Upper lobe of left lung (tissue), 6 donors: ENCODE measurements at regions not wholly inside any gene's neighbourhood (a gene's known extent, or its start where the extent isn't known, plus 50 kb on each side); places are given as distances from the start of the nearest gene placed in this dataset.

Experiments used
- ATAC-seq, 2 donors: fragments of 200-7000 bp; cut with Tn5 transposase; one replicate each; pipeline ENCODE4 v1.9.1; 2022; ENCODE audit warnings: mild to moderate bottlenecking in 2 of 2, moderate library complexity in 2 of 2; ENCODE audit not compliant: low FRiP score in 2 of 2
- DNase-seq, 2 donors: peaks; one replicate each; pipeline ENCODE4 v3.0.0-alpha.2; 2019 to 2020
- H3K27ac ChIP-seq, 4 donors: fragments of 200-600 bp; sonication (generic); one replicate each; pipeline ENCODE4 v1.5.1; 2016 to 2019
- H3K27me3 ChIP-seq, 4 donors: fragments of 200-600 bp; sonication (generic); one replicate each; pipeline ENCODE4 v1.5.1; 2017 to 2019
- H3K36me3 ChIP-seq, 4 donors: fragments of 200-600 bp; sonication (generic); one replicate each; pipeline ENCODE4 v1.5.1; 2016 to 2019
- H3K4me1 ChIP-seq, 4 donors: fragments of 200-600 bp; sonication (generic); one replicate each; pipeline ENCODE4 v1.5.1; 2018 to 2019
- H3K4me3 ChIP-seq, 4 donors: fragments of 200-600 bp; sonication (generic); one replicate each; pipeline ENCODE4 v1.5.1; 2017 to 2019; ENCODE audit warnings: mild to moderate bottlenecking in 2 of 4, moderate library complexity in 1 of 4
- H3K9me3 ChIP-seq, 4 donors: fragments of 200-600 bp; sonication (generic); one replicate each; pipeline ENCODE4 v1.5.1; 2018 to 2019
- EP300 ChIP-seq, 4 donors: sonication (generic); formaldehyde crosslinking; IDR thresholded peaks; one replicate each; pipeline ENCODE4 v1.5.1; 2017; ENCODE audit warnings: antibody characterized with exemption in 4 of 4, control low read depth in 2 of 4
- POLR2A ChIP-seq, 4 donors: fragments of 450-650 bp; IDR thresholded peaks; one replicate each; pipeline ENCODE4 v1.5.1; 2016 to 2017; ENCODE audit warnings: antibody characterized with exemption in 4 of 4, mild to moderate bottlenecking in 2 of 4
- POLR2AphosphoS5 ChIP-seq, 2 donors: sonication (generic); formaldehyde crosslinking; IDR thresholded peaks; one replicate each; pipeline ENCODE4 v1.5.1; 2017; ENCODE audit warnings: antibody characterized with exemption in 2 of 2
- WGBS, 2 donors: methylation state at CpG; one replicate each; pipeline ENCODE4 v1.1.5; 2017 to 2018; 5-methylcytosine and 5-hydroxymethylcytosine counted together
- TF ChIP-seq, protein P1 (sequence below), 6 experiments: fragments of 450-650 bp in 4 of 6; fragments of 200-600 bp in 2 of 6; sonication (generic) in 2 of 6; IDR thresholded peaks; one replicate each; pipeline ENCODE4 v1.5.1; 2016 to 2019; ENCODE audit warnings: antibody characterized with exemption in 6 of 6
- donor health status: DM: no; HTN: no; CAD: no; lungs with moderate emphysema.
- donor health status: DM: no; HTN: yes; CAD: no; lungs with severe emphysema.

GRCh38 chr7:46942574-46942973 is 639.3 kb downstream of the TNS3 start:
- ATAC-seq, result no peak
- H3K4me1 ChIP-seq, result no peaks in the 10 kb centered on the region
- DNase-seq, result no peak
- TF ChIP-seq POLR2AphosphoS5 (IDR thresholded peaks at IDR 0.05), result no peak
- TF ChIP-seq, protein P1, sequence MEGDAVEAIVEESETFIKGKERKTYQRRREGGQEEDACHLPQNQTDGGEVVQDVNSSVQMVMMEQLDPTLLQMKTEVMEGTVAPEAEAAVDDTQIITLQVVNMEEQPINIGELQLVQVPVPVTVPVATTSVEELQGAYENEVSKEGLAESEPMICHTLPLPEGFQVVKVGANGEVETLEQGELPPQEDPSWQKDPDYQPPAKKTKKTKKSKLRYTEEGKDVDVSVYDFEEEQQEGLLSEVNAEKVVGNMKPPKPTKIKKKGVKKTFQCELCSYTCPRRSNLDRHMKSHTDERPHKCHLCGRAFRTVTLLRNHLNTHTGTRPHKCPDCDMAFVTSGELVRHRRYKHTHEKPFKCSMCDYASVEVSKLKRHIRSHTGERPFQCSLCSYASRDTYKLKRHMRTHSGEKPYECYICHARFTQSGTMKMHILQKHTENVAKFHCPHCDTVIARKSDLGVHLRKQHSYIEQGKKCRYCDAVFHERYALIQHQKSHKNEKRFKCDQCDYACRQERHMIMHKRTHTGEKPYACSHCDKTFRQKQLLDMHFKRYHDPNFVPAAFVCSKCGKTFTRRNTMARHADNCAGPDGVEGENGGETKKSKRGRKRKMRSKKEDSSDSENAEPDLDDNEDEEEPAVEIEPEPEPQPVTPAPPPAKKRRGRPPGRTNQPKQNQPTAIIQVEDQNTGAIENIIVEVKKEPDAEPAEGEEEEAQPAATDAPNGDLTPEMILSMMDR (IDR thresholded peaks at IDR 0.05), result no peak
- H3K36me3 ChIP-seq, result no peaks in the 10 kb centered on the region
- no peak overlapping the region for H3K27ac ChIP-seq
- no peaks in the 10 kb centered on the region for H3K27me3 ChIP-seq
- no peaks in the 10 kb centered on the region for H3K9me3 ChIP-seq
- 92 to 94% methylated on average over 5 of the region's 5 CpGs for WGBS, 2 donors
- H3K4me3 ChIP-seq, result no peak overlapping the region

GRCh38 chr7:46940178-46940577 is 641.7 kb downstream of the TNS3 start:
- Histone ChIP-seq H3K27ac (no peak overlapping the region), H3K4me3 (no peak overlapping the region), H3K36me3 (no peaks in the 10 kb centered on the region), H3K9me3 (no peaks in the 10 kb centered on the region), H3K4me1 (no peaks in the 10 kb centered on the region), H3K27me3 (no peaks in the 10 kb centered on the region)
- TF ChIP-seq EP300 (IDR thresholded peaks at IDR 0.05) (no peak), POLR2A (IDR thresholded peaks at IDR 0.05) (no peak), POLR2AphosphoS5 (IDR thresholded peaks at IDR 0.05) (no peak)
- TF ChIP-seq, protein P1 (IDR thresholded peaks at IDR 0.05), result no peak
- ATAC-seq (no peak), DNase-seq (no peak)
- WGBS, 2 donors, result 84 to 86% methylated on average over 5 of the region's 5 CpGs

GRCh38 chr7:46939558-46939957 is 642.4 kb downstream of the TNS3 start:
- no peaks in the 10 kb centered on the region for H3K27me3 ChIP-seq
- ATAC-seq (no peak), DNase-seq (no peak)
- H3K9me3 ChIP-seq, result no peaks in the 10 kb centered on the region
- TF ChIP-seq POLR2AphosphoS5 (IDR thresholded peaks at IDR 0.05) (no peak), EP300 (IDR thresholded peaks at IDR 0.05) (no peak), POLR2A (IDR thresholded peaks at IDR 0.05) (no peak)
- TF ChIP-seq, protein P1 (IDR thresholded peaks at IDR 0.05), result no peak
- H3K4me1 ChIP-seq, result peaks cover 0 to 2% (median 0%) of the 10 kb centered on the region in 4 donors
- no peak overlapping the region for H3K4me3 ChIP-seq
- H3K36me3 ChIP-seq, result no peaks in the 10 kb centered on the region
- 76 to 87% methylated on average over 8 of the region's 8 CpGs for WGBS, 2 donors
- no peak overlapping the region for H3K27ac ChIP-seq

DNA sequence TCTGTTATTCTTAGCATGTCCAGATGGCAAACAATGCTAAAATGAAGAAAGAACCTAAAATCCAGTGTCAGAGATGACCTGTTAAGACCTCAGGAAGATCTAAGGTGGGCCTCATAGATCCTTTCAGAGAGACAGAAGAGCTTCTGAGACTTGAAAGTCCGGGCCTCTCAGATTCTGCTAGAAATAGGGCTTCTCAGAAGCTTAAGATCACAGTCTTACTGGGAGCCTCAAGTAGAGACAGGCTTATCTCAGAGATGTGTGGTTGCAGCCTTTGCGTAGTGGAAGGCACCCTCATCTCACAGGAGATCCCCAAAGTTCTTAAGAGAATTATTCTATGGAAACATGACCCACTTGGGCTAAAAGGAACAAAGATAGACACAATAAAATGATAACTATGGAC is 642.8 kb downstream of the TNS3 start:
- H3K27ac ChIP-seq, result no peak overlapping the region
- peaks cover 0 to 7% (median 2%) of the 10 kb centered on the region in 4 donors for H3K4me1 ChIP-seq
- DNase-seq, result no peak

DNA sequence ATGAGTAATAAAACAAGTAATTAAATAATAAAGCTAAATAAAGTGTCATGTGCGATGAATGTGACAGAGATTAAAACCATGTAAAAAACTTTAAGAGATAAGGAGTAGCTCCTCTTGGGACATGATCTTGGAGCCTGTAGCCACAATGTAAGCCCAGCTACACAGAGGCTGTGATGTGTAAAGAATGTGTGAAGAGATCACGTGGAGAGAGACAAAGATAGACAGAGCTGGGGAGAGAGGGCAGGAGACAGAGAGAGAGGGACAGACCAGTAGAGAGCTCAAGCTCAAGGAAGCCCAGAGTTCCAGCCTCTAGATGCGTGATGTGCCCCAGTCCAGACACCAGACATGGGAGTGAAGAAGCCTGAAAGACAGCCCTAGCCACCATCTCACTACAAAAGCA is 644.1 kb downstream of the TNS3 start:
- Histone ChIP-seq H3K27me3 (no peaks in the 10 kb centered on the region), H3K27ac (no peak overlapping the region), H3K4me3 (no peak overlapping the region), H3K36me3 (no peaks in the 10 kb centered on the region), H3K9me3 (no peaks in the 10 kb centered on the region), H3K4me1 (peaks cover 9 to 16% (median 12%) of the 10 kb centered on the region in 4 donors)
- WGBS, 2 donors, result 76 to 80% methylated on average over 3 of the region's 3 CpGs
- no peak for ATAC-seq
- no peak for TF ChIP-seq POLR2A (IDR thresholded peaks at IDR 0.05)
- no peak for TF ChIP-seq EP300 (IDR thresholded peaks at IDR 0.05)
- TF ChIP-seq POLR2AphosphoS5 (IDR thresholded peaks at IDR 0.05), result no peak
- DNase-seq, result no peak

More for the DNA sequence above, 642.8 kb downstream of the TNS3 start:
- ATAC-seq, result no peak
- Histone ChIP-seq H3K4me3 (no peak overlapping the region), H3K27me3 (no peaks in the 10 kb centered on the region), H3K36me3 (no peaks in the 10 kb centered on the region), H3K9me3 (no peaks in the 10 kb centered on the region)
- TF ChIP-seq POLR2A (IDR thresholded peaks at IDR 0.05), result no peak
- TF ChIP-seq, protein P1 (IDR thresholded peaks at IDR 0.05), result no peak
- no peak for TF ChIP-seq POLR2AphosphoS5 (IDR thresholded peaks at IDR 0.05)
- TF ChIP-seq EP300 (IDR thresholded peaks at IDR 0.05), result no peak
- 89 to 91% methylated on average over 2 of the region's 2 CpGs for WGBS, 2 donors
